ENCODE measurements at regions not wholly inside any gene's neighbourhood (a gene's known extent, or its start where the extent isn't known, plus 50 kb on each side); places are given as distances from the start of the nearest gene placed in this dataset.

DNA sequence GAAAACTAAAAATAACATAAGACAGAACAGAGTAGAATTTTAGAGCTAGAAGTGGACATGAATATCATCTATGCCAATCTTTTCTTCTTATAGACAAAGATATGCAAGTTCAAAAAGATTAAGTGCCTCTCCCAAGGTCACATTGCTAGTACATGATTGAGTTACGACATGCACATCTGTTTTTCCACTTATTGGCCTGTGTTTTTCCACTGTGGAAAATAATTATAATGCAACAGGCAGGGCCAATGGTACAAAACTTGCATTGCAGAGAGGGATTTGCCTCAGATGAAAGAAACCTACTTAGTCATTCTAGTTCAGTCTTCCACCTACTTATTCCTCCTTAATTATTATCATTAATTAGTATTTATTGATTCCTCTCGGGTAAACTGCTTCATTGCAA is 407.8 kb upstream of the SGCD start:
- Histone ChIP-seq H3K4me1 (ENCODE audit: low read length) (no peaks in the 10 kb centered on the region), H3K9ac (ENCODE audit: low read length) (no peak overlapping the region), H4K20me1 (ENCODE audit: insufficient read depth, low read length) (no peaks in the 10 kb centered on the region), H3K4me3 (ENCODE audit: low read length) (no peak overlapping the region), H3K36me3 (replicated peaks; ENCODE audit: insufficient read depth, low read length) (no peaks in the 10 kb centered on the region), H3K27me3 (replicated peaks; ENCODE audit: insufficient read depth, low read length) (no peaks in the 10 kb centered on the region), H3K27ac (ENCODE audit: low read length) (no peak overlapping the region), H3F3A (ENCODE audit: insufficient read depth, low read length) (no peaks in the 10 kb centered on the region), H3K9me3 (replicated peaks; ENCODE audit: insufficient read depth, low read length) (no peaks in the 10 kb centered on the region), H3K4me2 (ENCODE audit: low read depth, low read length) (no peak overlapping the region), H3K9me2 (replicated peaks; ENCODE audit: insufficient read depth, low read length) (no peaks in the 10 kb centered on the region), H2AFZ (ENCODE audit: low read length) (no peak overlapping the region), H3K79me2 (ENCODE audit: low read length) (no peaks in the 10 kb centered on the region)
- no peak for DNase-seq
- TF ChIP-seq, protein P1, sequence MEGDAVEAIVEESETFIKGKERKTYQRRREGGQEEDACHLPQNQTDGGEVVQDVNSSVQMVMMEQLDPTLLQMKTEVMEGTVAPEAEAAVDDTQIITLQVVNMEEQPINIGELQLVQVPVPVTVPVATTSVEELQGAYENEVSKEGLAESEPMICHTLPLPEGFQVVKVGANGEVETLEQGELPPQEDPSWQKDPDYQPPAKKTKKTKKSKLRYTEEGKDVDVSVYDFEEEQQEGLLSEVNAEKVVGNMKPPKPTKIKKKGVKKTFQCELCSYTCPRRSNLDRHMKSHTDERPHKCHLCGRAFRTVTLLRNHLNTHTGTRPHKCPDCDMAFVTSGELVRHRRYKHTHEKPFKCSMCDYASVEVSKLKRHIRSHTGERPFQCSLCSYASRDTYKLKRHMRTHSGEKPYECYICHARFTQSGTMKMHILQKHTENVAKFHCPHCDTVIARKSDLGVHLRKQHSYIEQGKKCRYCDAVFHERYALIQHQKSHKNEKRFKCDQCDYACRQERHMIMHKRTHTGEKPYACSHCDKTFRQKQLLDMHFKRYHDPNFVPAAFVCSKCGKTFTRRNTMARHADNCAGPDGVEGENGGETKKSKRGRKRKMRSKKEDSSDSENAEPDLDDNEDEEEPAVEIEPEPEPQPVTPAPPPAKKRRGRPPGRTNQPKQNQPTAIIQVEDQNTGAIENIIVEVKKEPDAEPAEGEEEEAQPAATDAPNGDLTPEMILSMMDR (IDR thresholded peaks at IDR 0.05; ENCODE audit: low read length): no peak
- TF ChIP-seq EZH2 (optimal IDR thresholded peaks at IDR 0.05; ENCODE audit: low read depth, low read length): no peak
- no peak for TF ChIP-seq EZH2phosphoT487 (IDR thresholded peaks at IDR 0.05; ENCODE audit: low read length)

GRCh38 chr5:155919725-155920124 is 407.2 kb upstream of the SGCD start:
- Histone ChIP-seq H3K79me2 (ENCODE audit: low read length) (no peaks in the 10 kb centered on the region), H3K27ac (ENCODE audit: low read length) (no peak overlapping the region), H2AFZ (ENCODE audit: low read length) (no peak overlapping the region), H3K4me3 (ENCODE audit: low read length) (no peak overlapping the region), H3K9me2 (replicated peaks; ENCODE audit: insufficient read depth, low read length) (no peaks in the 10 kb centered on the region), H3K4me2 (ENCODE audit: low read depth, low read length) (no peak overlapping the region), H4K20me1 (ENCODE audit: insufficient read depth, low read length) (no peaks in the 10 kb centered on the region), H3K9ac (ENCODE audit: low read length) (no peak overlapping the region), H3K36me3 (replicated peaks; ENCODE audit: insufficient read depth, low read length) (no peaks in the 10 kb centered on the region), H3K4me1 (ENCODE audit: low read length) (no peaks in the 10 kb centered on the region), H3K27me3 (replicated peaks; ENCODE audit: insufficient read depth, low read length) (no peaks in the 10 kb centered on the region), H3K9me3 (replicated peaks; ENCODE audit: insufficient read depth, low read length) (no peaks in the 10 kb centered on the region), H3F3A (ENCODE audit: insufficient read depth, low read length) (no peaks in the 10 kb centered on the region)
- DNase-seq: no peak
- no peak for TF ChIP-seq EZH2phosphoT487 (IDR thresholded peaks at IDR 0.05; ENCODE audit: low read length)

DNA sequence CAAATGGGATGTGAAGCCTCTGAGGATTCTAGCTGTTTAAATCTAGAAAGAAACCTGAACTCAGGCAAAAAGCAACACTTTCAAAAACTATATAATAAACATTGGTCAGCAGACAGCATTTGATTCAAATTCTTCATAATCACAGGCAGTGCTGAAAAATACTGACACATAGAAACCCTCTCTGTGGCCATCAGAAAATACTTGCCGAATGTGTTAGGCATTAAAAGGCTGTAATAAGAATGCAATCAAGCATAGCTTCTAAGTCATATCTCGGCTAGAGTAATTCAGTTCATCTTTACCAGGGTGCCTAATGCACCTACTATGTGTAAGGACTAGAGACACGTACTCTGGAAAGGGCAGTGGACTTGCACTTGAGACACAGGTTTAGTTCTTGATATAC is 405.3 kb upstream of the SGCD start:
- no peak overlapping the region for H2AFZ ChIP-seq (ENCODE audit: low read length)
- no peak overlapping the region for H3K4me3 ChIP-seq (ENCODE audit: low read length)
- H3K4me2 ChIP-seq (ENCODE audit: low read depth, low read length): no peak overlapping the region
- DNase-seq: no peak
- H3K36me3 ChIP-seq (replicated peaks; ENCODE audit: insufficient read depth, low read length): no peaks in the 10 kb centered on the region
- no peaks in the 10 kb centered on the region for H3K9me2 ChIP-seq (replicated peaks; ENCODE audit: insufficient read depth, low read length)
- H3K9ac ChIP-seq (ENCODE audit: low read length): no peak overlapping the region
- no peaks in the 10 kb centered on the region for H4K20me1 ChIP-seq (ENCODE audit: insufficient read depth, low read length)
- TF ChIP-seq EZH2 (optimal IDR thresholded peaks at IDR 0.05; ENCODE audit: low read depth, low read length) (no peak), EZH2phosphoT487 (IDR thresholded peaks at IDR 0.05; ENCODE audit: low read length) (no peak)
- TF ChIP-seq, protein P1 (IDR thresholded peaks at IDR 0.05; ENCODE audit: low read length): no peak
- H3K9me3 ChIP-seq (replicated peaks; ENCODE audit: insufficient read depth, low read length): no peaks in the 10 kb centered on the region
- H3K27me3 ChIP-seq (replicated peaks; ENCODE audit: insufficient read depth, low read length): no peaks in the 10 kb centered on the region
- no peak overlapping the region for H3K27ac ChIP-seq (ENCODE audit: low read length)
- no peaks in the 10 kb centered on the region for H3F3A ChIP-seq (ENCODE audit: insufficient read depth, low read length)
- no peaks in the 10 kb centered on the region for H3K4me1 ChIP-seq (ENCODE audit: low read length)
- H3K79me2 ChIP-seq (ENCODE audit: low read length): no peaks in the 10 kb centered on the region

DNA sequence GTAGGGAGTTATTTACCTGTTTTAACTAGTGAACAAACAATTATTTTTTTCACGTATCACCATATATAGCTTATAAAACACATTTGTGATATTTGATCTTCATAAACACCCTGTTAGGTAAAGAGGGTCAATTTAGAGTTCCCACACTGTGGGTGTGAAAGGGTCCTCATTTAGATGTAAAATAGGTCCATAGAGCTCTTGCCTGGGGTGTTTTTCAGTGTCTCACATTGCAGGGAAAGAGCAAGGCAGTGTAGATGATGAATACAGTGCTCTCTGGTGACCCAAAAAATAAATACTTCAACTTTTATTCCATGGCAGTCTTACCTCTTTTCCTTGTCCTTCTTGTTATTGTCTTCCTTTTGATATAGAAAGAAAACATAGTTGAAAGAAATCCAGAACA is 403.2 kb upstream of the SGCD start:
- no peak overlapping the region for H3K4me3 ChIP-seq (ENCODE audit: low read length)
- H3K4me2 ChIP-seq (ENCODE audit: low read depth, low read length): no peak overlapping the region
- no peaks in the 10 kb centered on the region for H3K9me2 ChIP-seq (replicated peaks; ENCODE audit: insufficient read depth, low read length)
- H3K36me3 ChIP-seq (replicated peaks; ENCODE audit: insufficient read depth, low read length): no peaks in the 10 kb centered on the region
- H3K79me2 ChIP-seq (ENCODE audit: low read length): no peaks in the 10 kb centered on the region
- no peak for DNase-seq
- H3K27ac ChIP-seq (ENCODE audit: low read length): no peak overlapping the region
- H3K4me1 ChIP-seq (ENCODE audit: low read length): no peaks in the 10 kb centered on the region
- no peaks in the 10 kb centered on the region for H3K9me3 ChIP-seq (replicated peaks; ENCODE audit: insufficient read depth, low read length)
- no peak overlapping the region for H2AFZ ChIP-seq (ENCODE audit: low read length)
- H3F3A ChIP-seq (ENCODE audit: insufficient read depth, low read length): no peaks in the 10 kb centered on the region
- TF ChIP-seq, protein P1 (IDR thresholded peaks at IDR 0.05; ENCODE audit: low read length): no peak
- TF ChIP-seq EZH2phosphoT487 (IDR thresholded peaks at IDR 0.05; ENCODE audit: low read length): no peak
- no peak for TF ChIP-seq EZH2 (optimal IDR thresholded peaks at IDR 0.05; ENCODE audit: low read depth, low read length)
- no peaks in the 10 kb centered on the region for H4K20me1 ChIP-seq (ENCODE audit: insufficient read depth, low read length)
- no peaks in the 10 kb centered on the region for H3K27me3 ChIP-seq (replicated peaks; ENCODE audit: insufficient read depth, low read length)
- no peak overlapping the region for H3K9ac ChIP-seq (ENCODE audit: low read length)

All from MM.1S (cell line).